ENCODE measurements at regions not wholly inside any gene's neighbourhood (a gene's known extent, or its start where the extent isn't known, plus 50 kb on each side); places are given as distances from the start of the nearest gene placed in this dataset.

DNA sequence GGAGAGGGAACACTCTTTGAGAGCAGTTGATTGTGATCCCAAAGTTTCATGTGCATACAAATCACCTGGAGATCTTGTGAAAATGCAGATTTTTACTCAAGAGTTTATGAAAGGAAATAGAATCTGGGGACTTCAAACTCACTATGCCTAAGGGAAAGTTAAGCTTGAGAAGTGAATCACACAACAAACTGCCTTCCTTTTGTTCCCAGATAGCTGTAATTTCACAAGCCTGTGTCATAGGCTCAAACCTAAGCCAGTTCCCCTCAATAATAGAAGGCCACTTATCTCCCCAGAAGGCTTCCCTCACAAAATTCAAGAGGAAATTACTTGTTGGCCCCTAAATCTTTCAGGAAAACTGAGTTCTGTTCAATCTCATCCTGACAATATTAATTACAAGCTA, 132.8 kb upstream of the MAGEB16 start:
- TF ChIP-seq CTCF (IDR thresholded peaks at IDR 0.05 in 8 of 11, conservative IDR thresholded peaks at IDR 0.05 in 3 of 11) (no peak), POLR2A (IDR thresholded peaks at IDR 0.05) (no peak)
